Activated CD8-positive, alpha-beta memory T cell treated with anti-CD3 and anti-CD28 coated beads, Interleukin-2, amount 10 ng/mL, durations not matched to agents 7 days and 5 days (primary cell): ENCODE measurements at regions not wholly inside any gene's neighbourhood (a gene's known extent, or its start where the extent isn't known, plus 50 kb on each side); places are given as distances from the start of the nearest gene placed in this dataset.
A peak's percentile ranks its signal among the peaks of the same experiment; 100 is the strongest.

ENCODE experiments used
- ATAC-seq: fragments of 150-1000 bp; cut with Tn5 transposase; one replicate; pipeline ENCODE4 v1.10.0; 2021; ENCODE audit warnings: moderate library complexity
- CTCF ChIA-PET: fragments of 350-600 bp; sonication (Branson Sonifier 250); formaldehyde crosslinking; loops from one replicate; lab custom pipeline; 2021; ENCODE audit warnings: antibody characterized with exemption; lab: Charles Lee
- DNase-seq: peaks from one replicate; pipeline ENCODE4 v3.0.0-alpha.2; 2020
- H3K27ac Mint-ChIP-seq: one replicate; pipeline ENCODE4 v1.8.0; 2021; ENCODE audit warnings: mild to moderate bottlenecking, mixed read lengths
- H3K27me3 Mint-ChIP-seq: one replicate; pipeline ENCODE4 v1.8.0; 2021; ENCODE audit warnings: mixed read lengths
- H3K36me3 Mint-ChIP-seq: one replicate; pipeline ENCODE4 v1.8.0; 2021; ENCODE audit warnings: mild to moderate bottlenecking, mixed read lengths
- H3K4me1 Mint-ChIP-seq: one replicate; pipeline ENCODE4 v1.8.0; 2021; ENCODE audit warnings: mixed read lengths
- H3K4me3 Mint-ChIP-seq: one replicate; pipeline ENCODE4 v1.8.0; 2021; ENCODE audit warnings: mild to moderate bottlenecking, moderate library complexity, mixed read lengths
- H3K9me3 Mint-ChIP-seq: one replicate; pipeline ENCODE4 v1.8.0; 2022; ENCODE audit warnings: low read depth, mixed read lengths

DNA sequence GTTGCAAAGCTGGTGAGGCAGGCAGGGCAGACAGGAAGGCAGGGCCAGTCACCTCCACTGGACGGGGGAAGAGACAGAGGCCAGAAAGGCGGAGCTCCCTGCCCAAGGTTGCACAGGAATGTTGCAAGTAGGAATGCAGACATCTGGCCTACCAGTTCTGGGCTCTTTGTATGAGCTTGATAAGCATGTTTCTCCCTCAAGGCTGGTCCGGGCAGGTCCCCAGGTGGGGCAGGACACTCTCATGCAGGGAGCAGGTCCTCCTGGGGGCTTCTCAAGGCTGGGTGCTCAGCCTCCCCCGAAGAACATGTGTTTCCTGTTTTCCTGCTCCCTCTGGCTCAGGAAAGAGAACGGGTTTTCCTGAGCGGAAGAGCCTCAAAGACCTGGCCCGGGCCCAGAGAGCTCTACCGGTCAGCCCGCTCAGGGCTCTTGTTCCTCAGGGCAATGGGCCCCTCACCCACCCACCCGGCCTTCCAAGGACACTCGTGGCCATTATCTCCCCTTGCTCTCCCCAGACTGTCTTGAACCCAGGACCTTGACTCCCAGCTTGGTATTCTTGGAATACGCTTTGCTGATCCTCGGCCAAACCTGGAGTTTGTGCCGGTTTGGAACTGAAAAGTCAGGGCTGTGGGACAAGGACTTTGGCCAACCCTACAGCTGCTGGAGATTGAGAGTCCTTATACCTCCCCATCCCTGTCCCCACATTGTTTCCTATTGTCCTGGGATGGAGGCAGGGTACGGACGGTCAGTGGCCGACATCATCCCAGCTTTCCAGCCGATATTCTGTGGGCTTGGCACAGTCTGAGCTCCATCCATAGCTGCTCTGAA, 87.7 kb upstream of the HAAO start:
- Mint-ChIP-seq H3K4me3 (no peak overlapping the region), H3K9me3 (no peaks in the 10 kb centered on the region), H3K36me3 (no peaks in the 10 kb centered on the region), H3K27ac (no peak overlapping the region), H3K27me3 (no peaks in the 10 kb centered on the region), H3K4me1 (peaks cover 7% of the 10 kb centered on the region)
- CTCF ChIA-PET, result no interaction called here
- ATAC-seq (no peak), DNase-seq (no peak)

DNA sequence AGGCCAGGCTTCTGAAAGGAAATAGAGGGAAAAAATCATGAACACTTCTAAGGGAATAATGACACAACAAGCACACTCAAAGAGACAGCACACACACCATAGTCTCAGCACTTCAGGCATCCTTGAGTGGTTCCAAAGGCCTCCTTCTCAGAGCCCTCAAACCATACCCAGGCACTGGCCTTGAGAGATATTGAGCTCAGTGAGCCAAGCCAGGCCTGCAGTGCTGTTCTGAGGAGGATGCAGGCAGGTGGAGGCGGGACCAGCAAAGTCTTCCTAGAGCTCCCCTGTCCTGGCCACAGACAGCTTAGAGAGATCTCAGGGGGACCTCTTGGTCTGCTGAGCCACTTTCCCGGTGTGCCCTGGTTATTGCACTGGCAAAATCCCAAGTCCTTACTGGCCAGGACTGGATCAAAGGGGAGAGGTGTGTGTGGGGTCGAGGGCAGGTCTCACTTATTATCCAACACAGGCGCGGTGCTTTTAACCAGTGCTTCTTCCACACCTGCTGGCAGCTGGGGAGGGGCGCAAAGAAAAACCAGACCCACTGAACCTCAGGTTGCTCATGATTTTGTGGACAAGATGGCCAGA, 86.8 kb upstream of the HAAO start:
- H3K4me1 Mint-ChIP-seq, result peaks cover 7% of the 10 kb centered on the region
- no peak overlapping the region for H3K27ac Mint-ChIP-seq
- no peak overlapping the region for H3K4me3 Mint-ChIP-seq
- CTCF ChIA-PET, result no interaction called here
- H3K27me3 Mint-ChIP-seq, result no peaks in the 10 kb centered on the region
- ATAC-seq (no peak), DNase-seq (no peak)
- no peaks in the 10 kb centered on the region for H3K36me3 Mint-ChIP-seq
- H3K9me3 Mint-ChIP-seq, result no peaks in the 10 kb centered on the region

DNA sequence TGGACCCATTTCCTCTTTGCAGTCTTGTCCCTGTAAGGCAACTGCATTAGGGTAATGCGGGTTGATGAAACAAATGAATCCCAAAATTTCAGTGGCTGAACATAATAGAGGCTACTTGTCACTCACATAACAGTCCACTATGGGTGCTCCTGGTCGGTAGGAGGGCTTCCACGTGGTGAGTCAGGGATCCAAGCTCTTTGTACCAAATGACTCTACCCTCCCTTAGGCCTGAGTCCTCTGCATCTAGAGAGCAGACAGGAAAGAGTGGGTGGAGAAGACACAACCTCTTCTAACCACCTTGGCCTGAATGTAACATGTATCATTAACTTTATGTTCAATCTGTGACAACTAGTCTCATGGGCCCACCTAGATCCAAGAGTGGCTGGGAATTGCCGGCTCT, 86.2 kb upstream of the HAAO start:
- Mint-ChIP-seq H3K27me3 (no peaks in the 10 kb centered on the region), H3K9me3 (no peaks in the 10 kb centered on the region), H3K4me1 (peaks cover 7% of the 10 kb centered on the region), H3K27ac (no peak overlapping the region), H3K36me3 (no peaks in the 10 kb centered on the region), H3K4me3 (no peak overlapping the region)
- CTCF ChIA-PET, result interaction anchor here (1.3 kb wide), 1 partner anchor 19 kb away, joined by 5 read pairs; no protein-coding TSS in a partner anchor
- peak; percentile 20 for ATAC-seq
- no peak for DNase-seq

DNA sequence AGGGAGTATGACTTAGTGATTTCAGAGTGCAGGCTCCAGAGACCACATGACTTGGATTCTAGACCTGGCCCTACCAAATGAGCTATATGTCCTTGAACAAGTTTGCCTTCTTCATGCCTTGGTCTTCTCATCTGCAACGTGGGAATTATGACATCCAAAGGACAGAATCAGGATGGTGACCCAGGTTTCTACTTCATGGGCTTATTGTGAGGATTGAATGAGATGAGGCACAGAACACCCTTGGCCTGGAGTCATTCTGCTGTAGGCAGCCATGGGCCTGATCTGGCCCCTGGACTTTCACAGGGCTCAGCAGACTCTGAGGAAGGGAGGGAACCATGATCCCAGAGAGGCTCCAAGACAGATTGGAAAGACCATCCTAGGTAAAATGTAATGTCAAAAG, 85.6 kb upstream of the HAAO start:
- Mint-ChIP-seq H3K27ac (no peak overlapping the region), H3K4me1 (peaks cover 7% of the 10 kb centered on the region), H3K4me3 (no peak overlapping the region), H3K36me3 (no peaks in the 10 kb centered on the region), H3K27me3 (no peaks in the 10 kb centered on the region), H3K9me3 (no peaks in the 10 kb centered on the region)
- ATAC-seq (no peak), DNase-seq (no peak)
- CTCF ChIA-PET, result interaction anchor here (1.3 kb wide), 1 partner anchor 19 kb away, joined by 5 read pairs; no protein-coding TSS in a partner anchor

DNA sequence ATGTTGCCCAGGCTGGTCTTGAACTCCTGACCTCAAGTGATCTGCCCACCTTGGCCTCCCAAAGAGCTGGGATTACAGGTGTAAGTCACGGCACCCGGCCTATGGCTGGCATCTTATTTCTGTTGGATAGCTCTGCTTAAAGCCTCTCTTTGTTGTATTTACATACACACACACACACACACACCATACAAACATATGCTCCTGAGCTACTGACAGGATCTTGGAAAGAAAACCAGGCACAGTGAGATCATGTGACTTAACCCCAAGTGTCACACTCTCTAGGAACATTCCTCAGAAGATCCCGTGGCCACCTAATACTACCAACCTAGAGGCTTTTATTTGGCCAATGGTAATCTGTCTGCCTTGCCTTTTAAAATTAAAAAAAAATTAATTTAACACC, 85.1 kb upstream of the HAAO start:
- Mint-ChIP-seq H3K4me1 (peaks cover 7% of the 10 kb centered on the region), H3K27ac (no peak overlapping the region), H3K27me3 (no peaks in the 10 kb centered on the region), H3K36me3 (no peaks in the 10 kb centered on the region), H3K9me3 (no peaks in the 10 kb centered on the region), H3K4me3 (no peak overlapping the region)
- DNase-seq (no peak), ATAC-seq (no peak)
- CTCF ChIA-PET, result interaction anchor here (1.3 kb wide), 1 partner anchor 18 kb away, joined by 5 read pairs; no protein-coding TSS in a partner anchor

DNA sequence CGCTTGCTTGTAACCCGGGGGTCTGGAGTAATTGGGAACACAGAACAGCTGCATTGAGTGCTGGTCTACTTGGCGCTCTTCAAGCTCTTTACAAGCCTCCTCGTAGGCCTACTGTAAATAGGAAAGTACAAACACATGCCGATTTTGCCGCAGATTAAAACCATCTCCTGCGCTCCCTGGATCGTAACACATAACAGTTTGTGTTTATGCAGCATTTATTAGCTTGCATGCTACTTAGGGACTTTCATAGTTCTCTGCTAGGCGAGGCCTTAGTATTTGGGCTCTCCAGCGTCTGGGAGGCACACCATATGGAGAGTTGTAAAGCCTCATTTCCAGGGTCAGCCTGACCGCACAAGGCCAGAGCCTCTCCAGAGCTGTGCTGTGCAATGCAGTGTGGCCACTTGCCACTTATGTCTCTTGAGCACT, 84.0 kb upstream of the HAAO start:
- CTCF ChIA-PET, result no interaction called here
- Mint-ChIP-seq H3K36me3 (no peaks in the 10 kb centered on the region), H3K27ac (no peak overlapping the region), H3K27me3 (peaks cover 3% of the 10 kb centered on the region), H3K4me1 (peaks cover 7% of the 10 kb centered on the region), H3K4me3 (no peak overlapping the region), H3K9me3 (no peaks in the 10 kb centered on the region)
- DNase-seq (peak; percentile 35), ATAC-seq (no peak)

DNA sequence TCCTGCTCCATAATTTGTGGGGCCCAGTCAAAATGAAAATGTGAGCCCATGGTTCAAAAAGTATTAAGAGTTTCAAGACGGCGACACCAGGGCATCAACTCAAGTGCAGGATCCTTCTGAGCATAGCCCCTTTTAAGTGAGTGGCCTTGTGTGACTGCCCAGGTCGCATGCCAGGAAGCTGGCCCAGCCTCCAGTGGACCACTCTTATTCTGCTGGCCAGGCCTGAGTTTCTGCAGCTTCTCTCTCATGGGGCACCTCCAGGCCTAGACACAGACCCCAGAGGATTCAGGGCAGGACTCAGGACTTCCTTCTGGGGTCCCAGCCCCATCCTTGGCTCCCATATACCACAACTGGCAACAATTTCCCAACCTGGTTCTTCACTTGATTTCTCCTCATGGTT, 83.5 kb upstream of the HAAO start:
- CTCF ChIA-PET, result no interaction called here
- peaks cover 3% of the 10 kb centered on the region for H3K27me3 Mint-ChIP-seq
- H3K9me3 Mint-ChIP-seq, result no peaks in the 10 kb centered on the region
- no peaks in the 10 kb centered on the region for H3K36me3 Mint-ChIP-seq
- no peak overlapping the region for H3K27ac Mint-ChIP-seq
- DNase-seq (peak; percentile 26), ATAC-seq (no peak)
- H3K4me3 Mint-ChIP-seq, result no peak overlapping the region
- peaks cover 7% of the 10 kb centered on the region for H3K4me1 Mint-ChIP-seq

DNA sequence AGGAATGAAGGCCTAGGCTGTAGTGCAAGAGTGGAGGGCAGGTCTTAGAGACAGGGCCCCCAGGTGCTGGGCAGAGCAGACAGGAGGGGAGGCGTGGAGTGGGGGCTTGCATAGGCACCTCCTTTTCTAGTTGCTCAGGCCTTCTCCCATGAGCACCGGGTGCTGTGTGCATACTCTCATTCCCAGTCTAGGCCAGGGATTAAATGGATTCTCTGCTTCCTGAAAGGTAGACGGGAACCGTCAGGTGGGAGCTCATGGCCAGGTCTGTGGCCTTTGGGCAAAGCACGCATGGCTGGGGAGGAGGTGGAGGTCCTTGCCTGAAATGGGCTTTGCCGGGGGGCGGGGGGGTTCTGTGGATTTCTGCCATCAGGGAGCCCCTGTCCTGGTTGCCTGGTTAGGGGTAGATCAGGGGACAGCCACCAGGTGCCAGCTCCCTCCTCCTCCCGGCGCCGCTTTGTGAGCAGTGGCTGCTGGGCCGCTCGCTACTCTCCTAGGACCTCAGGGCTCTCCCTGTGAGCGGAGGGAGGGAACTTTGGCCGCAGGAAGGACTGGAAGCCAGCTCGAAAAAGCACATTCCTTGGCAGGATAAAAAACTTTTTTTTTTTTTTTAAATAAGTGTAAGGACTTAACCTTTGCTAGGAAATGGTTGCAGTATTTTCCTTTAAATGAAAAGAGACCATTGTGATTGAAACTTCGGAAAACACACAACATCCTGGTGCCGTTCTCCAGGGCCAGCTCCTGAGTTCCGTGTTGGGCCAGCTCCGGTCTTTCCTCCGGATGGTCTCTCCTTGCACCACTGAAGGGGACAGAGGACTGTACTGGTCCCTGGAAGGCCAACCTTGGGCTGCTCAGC, 82.8 kb upstream of the HAAO start:
- Mint-ChIP-seq H3K9me3 (no peaks in the 10 kb centered on the region), H3K36me3 (no peaks in the 10 kb centered on the region), H3K4me3 (no peak overlapping the region), H3K27ac (no peak overlapping the region), H3K27me3 (peaks cover 3% of the 10 kb centered on the region), H3K4me1 (peaks cover 7% of the 10 kb centered on the region)
- CTCF ChIA-PET, result no interaction called here
- DNase-seq, result no peak
- ATAC-seq, result no peak

DNA sequence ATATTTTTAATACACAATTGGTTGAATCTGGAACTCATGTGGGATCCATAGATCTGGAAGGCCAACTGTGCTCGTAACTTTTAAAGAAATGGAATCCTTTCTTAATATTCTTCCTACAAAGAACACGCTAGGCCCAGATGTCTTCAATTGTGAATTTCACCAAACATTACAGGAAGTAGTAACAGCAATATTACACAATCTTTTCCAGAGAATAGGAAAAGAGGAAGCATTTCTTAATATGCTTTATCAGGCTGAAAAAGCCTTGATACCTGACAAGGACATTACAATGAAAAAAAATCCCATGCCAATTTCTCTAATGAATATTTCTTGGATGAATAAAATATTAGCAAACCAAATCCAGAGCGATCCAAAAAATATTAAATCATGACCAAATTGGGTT, 80.3 kb upstream of the HAAO start:
- DNase-seq (no peak), ATAC-seq (no peak)
- Mint-ChIP-seq H3K27me3 (peaks cover 3% of the 10 kb centered on the region), H3K9me3 (peaks cover 7% of the 10 kb centered on the region), H3K27ac (no peak overlapping the region), H3K4me1 (no peaks in the 10 kb centered on the region), H3K36me3 (no peaks in the 10 kb centered on the region), H3K4me3 (no peak overlapping the region)
- CTCF ChIA-PET, result no interaction called here

DNA sequence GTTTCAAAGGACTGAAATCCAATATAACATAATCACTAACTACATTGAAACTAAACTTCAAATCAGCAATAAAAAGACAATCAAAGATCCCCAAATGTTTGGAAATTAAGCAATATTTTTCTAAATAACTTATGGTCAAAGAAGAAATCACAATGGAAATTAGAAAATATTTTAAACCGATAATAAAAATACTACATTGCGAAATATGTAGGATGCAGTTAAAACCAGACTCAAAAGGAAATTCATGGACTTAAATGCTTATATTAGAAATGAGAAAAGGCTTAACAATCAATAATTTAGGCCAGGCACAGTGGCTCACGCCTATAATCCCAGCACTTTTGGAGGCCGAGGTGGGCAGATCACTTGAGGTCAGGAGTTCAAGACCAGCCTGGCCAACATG, 79.0 kb upstream of the HAAO start:
- DNase-seq (no peak), ATAC-seq (no peak)
- Mint-ChIP-seq H3K4me3 (no peak overlapping the region), H3K36me3 (no peaks in the 10 kb centered on the region), H3K27ac (no peak overlapping the region), H3K4me1 (no peaks in the 10 kb centered on the region), H3K9me3 (peaks cover 7% of the 10 kb centered on the region), H3K27me3 (peaks cover 3% of the 10 kb centered on the region)
- CTCF ChIA-PET, result no interaction called here

DNA sequence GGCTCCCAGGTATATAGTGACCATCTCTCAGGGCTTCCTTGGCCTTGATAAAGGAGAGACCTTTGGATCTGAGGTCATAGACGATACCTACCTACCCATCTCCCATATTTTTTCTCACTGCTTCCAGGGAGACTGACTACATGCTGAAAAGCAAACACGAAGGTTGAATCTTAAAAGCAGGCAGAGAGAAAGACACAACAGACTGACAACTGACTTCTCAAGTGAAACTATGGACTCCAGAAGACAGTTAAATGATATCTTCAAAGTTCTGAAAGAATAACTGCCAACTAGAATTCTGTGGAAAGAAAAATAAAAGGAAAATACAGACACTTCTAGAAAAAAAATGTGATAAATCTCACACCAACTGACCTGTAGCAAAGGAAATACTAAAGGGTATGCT, 76.5 kb upstream of the HAAO start:
- H3K27ac Mint-ChIP-seq, result no peak overlapping the region
- no peaks in the 10 kb centered on the region for H3K4me1 Mint-ChIP-seq
- no peak overlapping the region for H3K4me3 Mint-ChIP-seq
- ATAC-seq (no peak), DNase-seq (no peak)
- H3K36me3 Mint-ChIP-seq, result no peaks in the 10 kb centered on the region
- CTCF ChIA-PET, result no interaction called here
- H3K27me3 Mint-ChIP-seq, result peaks cover 3% of the 10 kb centered on the region
- H3K9me3 Mint-ChIP-seq, result peaks cover 7% of the 10 kb centered on the region

DNA sequence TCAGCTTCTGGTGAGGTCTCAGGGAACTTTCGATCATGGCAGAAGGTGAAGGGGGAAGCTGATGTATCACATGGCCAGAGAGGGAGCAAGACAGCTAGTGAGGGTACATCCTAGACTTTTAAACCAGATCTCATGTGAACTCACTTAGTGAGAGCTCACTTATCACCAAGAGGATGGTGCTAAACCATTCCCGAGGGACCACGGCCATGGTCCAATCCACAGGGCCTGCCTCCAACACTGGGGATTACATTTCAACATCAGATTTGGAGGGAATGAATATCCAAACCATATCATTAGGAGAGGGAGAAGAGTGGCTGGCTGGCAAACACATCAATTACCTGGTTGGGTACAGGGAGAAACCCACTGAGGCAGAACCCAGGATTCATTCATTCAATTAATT, 75.7 kb upstream of the HAAO start:
- H3K27ac Mint-ChIP-seq, result no peak overlapping the region
- H3K27me3 Mint-ChIP-seq, result peaks cover 3% of the 10 kb centered on the region
- H3K4me1 Mint-ChIP-seq, result no peaks in the 10 kb centered on the region
- H3K9me3 Mint-ChIP-seq, result peaks cover 7% of the 10 kb centered on the region
- ATAC-seq (no peak), DNase-seq (no peak)
- CTCF ChIA-PET, result interaction anchor here (1.5 kb wide), 1 partner anchor 9 kb away, joined by 6 read pairs; no protein-coding TSS in a partner anchor
- H3K36me3 Mint-ChIP-seq, result no peaks in the 10 kb centered on the region
- H3K4me3 Mint-ChIP-seq, result no peak overlapping the region
